Subcutaneous abdominal adipose tissue (tissue), 5 donors: ENCODE measurements at regions not wholly inside any gene's neighbourhood (a gene's known extent, or its start where the extent isn't known, plus 50 kb on each side); places are given as distances from the start of the nearest gene placed in this dataset.
"Not testable (repeated sequence)": the region's sequence is repeated elsewhere in the genome, so short reads cannot be mapped to it uniquely, and the experiment has no call there.

Experiments used
- H3K27ac ChIP-seq: one replicate; pipeline ENCODE4 v1.7.0; 2013; ENCODE audit warnings: low read depth, mild to moderate bottlenecking, inconsistent platforms, low read length, moderate library complexity
- H3K27me3 ChIP-seq, 5 donors: one replicate each; pipeline ENCODE4 v1.7.0; 2013; ENCODE audit warnings: low read length in 5 of 5, inconsistent platforms in 1 of 5; ENCODE audit not compliant: control insufficient read depth in 5 of 5, insufficient read depth in 4 of 5
- H3K36me3 ChIP-seq, 5 donors: one replicate each; pipeline ENCODE4 v1.7.0; 2013; ENCODE audit warnings: low read length in 5 of 5; ENCODE audit not compliant: control insufficient read depth in 5 of 5, insufficient read depth in 5 of 5
- H3K4me1 ChIP-seq, 5 donors: one replicate each; pipeline ENCODE4 v1.7.0; 2013; ENCODE audit warnings: low read length in 5 of 5, mild to moderate bottlenecking in 3 of 5, moderate library complexity in 1 of 5; ENCODE audit not compliant: control insufficient read depth in 5 of 5, insufficient read depth in 5 of 5
- H3K4me3 ChIP-seq, 5 donors: one replicate each; pipeline ENCODE4 v1.7.0; 2013; ENCODE audit warnings: low read length in 5 of 5, low read depth in 1 of 5
- H3K9ac ChIP-seq, 5 donors: one replicate each; pipeline ENCODE4 v1.7.0; 2013; ENCODE audit warnings: low read length in 5 of 5, mild to moderate bottlenecking in 4 of 5, moderate library complexity in 3 of 5
- H3K9me3 ChIP-seq, 5 donors: one replicate each; pipeline ENCODE4 v1.7.0; 2013; ENCODE audit warnings: low read length in 5 of 5; ENCODE audit not compliant: control insufficient read depth in 5 of 5
- donor health status: healthy.
- donor health status: healthy.
- donor health status: healthy.
- donor health status: healthy.
- donor health status: healthy.

DNA sequence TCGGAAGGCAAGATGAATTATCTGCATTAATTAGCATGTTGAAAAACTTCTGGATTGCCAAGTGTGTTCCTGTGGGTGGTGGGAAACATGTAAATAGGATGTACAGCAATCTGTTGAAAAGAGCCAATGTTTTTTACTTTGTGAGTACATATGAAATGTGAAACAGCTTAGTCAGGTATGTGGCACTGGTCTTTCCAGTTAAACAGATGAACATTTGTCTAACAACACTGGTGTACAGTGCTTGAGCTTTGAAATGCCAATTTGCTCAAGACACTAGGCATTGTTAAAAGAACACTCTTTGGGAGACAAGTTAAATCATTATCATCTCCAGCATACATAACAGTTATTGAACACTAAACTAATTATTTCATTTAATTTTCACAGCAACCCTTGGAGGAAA is 107.3 kb upstream of the SLC24A2 start:
- Histone ChIP-seq H3K9ac (no peak overlapping the region), H3K27ac (no peak overlapping the region), H3K4me1 (no peaks in the 10 kb centered on the region), H3K4me3 (no peak overlapping the region), H3K27me3 (no peaks in the 10 kb centered on the region), H3K36me3 (no peaks in the 10 kb centered on the region), H3K9me3 (no peaks in the 10 kb centered on the region)

DNA sequence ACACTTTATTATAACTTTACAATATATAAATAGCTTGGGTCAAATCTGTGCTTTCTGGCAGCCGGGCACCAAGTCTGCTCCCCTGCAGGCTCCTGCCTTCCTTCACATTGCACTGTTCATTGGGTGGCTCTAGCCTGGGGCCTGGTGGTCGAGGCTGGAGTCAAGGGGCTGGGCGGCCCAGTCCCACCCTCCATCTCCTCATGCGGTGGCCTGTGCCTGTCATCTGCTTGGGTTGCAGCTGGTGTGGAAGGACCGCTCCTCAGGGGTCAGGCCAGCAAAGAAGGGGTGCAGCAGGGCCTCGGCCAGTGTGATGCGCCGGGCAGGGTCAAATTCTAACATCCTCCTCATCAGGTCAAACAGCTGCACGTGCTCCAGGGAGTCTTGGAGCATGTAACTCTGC is 106.7 kb upstream of the SLC24A2 start:
- not testable (repeated sequence) for H3K9me3 ChIP-seq, H3K9ac ChIP-seq, H3K4me3 ChIP-seq, H3K27ac ChIP-seq, H3K4me1 ChIP-seq, H3K36me3 ChIP-seq, H3K27me3 ChIP-seq

DNA sequence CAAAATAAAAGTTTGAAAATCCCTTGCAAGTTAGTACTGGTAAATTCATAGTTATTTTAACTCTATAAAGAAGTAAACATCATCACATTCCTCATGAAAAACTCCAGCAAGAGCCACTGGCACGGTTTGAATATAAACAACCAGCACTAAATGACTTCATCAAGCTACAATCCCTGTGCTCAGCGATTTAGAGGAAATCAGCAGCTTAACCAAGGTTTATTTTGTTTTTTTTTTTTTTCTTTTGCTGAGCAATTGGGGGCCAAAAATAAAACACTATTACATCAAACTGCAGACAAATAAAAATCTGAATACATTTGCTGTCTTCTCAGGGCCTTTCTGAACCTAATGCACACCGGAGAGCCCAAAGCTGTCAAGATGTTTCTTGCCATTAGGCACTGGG is 106.2 kb upstream of the SLC24A2 start:
- Histone ChIP-seq H3K4me1 (no peaks in the 10 kb centered on the region), H3K36me3 (no peaks in the 10 kb centered on the region), H3K27ac (no peak overlapping the region), H3K9ac (no peak overlapping the region), H3K4me3 (no peak overlapping the region), H3K27me3 (no peaks in the 10 kb centered on the region), H3K9me3 (no peaks in the 10 kb centered on the region)

DNA sequence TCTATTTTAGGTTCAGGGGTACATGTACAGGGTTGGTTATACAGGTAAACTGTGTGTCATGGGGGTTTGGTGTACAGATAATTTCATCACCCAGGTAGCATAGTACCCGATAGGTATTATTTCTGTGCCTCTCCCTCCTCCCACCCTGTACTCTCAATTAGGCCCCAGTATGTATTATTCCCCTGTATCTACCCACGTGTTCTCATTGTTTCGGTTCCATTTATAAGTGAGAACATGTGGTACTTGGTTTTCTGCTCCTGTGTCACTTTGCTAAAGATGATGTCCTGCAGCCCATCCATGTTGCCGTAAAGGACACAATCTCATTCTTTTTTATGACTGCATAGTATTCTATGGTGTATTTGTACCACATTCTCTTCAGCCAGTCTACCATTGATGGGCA is 96.8 kb upstream of the SLC24A2 start:
- Histone ChIP-seq H3K9ac (no peak overlapping the region), H3K4me3 (no peak overlapping the region), H3K9me3 (peaks cover 0 to 5% (median 0%) of the 10 kb centered on the region in 5 donors), H3K36me3 (no peaks in the 10 kb centered on the region), H3K4me1 (no peaks in the 10 kb centered on the region), H3K27me3 (no peaks in the 10 kb centered on the region), H3K27ac (no peak overlapping the region)

DNA sequence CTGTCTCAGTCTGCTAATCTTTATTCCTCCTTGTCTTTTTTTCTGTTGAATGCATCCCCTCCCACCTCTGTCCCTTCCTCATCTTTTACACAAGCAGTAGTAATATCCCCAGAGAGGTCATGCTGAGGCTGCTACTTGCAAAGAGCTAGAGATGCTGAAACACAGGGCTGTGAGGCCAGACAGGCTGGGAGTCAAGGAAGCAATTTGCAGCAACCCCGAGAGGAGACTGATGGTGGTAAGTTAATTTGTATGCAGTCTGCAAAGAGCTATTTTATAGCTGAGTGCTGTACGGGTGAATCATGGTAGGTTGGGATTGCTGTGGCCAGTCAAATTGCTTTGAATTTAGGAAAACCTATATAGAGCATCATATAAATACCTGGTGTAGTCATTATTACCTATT is 90.2 kb upstream of the SLC24A2 start:
- Histone ChIP-seq H3K27me3 (no peaks in the 10 kb centered on the region), H3K4me1 (peaks cover 0 to 7% (median 0%) of the 10 kb centered on the region in 5 donors), H3K27ac (no peak overlapping the region), H3K36me3 (no peaks in the 10 kb centered on the region), H3K4me3 (no peak overlapping the region), H3K9me3 (no peaks in the 10 kb centered on the region), H3K9ac (no peak overlapping the region)

DNA sequence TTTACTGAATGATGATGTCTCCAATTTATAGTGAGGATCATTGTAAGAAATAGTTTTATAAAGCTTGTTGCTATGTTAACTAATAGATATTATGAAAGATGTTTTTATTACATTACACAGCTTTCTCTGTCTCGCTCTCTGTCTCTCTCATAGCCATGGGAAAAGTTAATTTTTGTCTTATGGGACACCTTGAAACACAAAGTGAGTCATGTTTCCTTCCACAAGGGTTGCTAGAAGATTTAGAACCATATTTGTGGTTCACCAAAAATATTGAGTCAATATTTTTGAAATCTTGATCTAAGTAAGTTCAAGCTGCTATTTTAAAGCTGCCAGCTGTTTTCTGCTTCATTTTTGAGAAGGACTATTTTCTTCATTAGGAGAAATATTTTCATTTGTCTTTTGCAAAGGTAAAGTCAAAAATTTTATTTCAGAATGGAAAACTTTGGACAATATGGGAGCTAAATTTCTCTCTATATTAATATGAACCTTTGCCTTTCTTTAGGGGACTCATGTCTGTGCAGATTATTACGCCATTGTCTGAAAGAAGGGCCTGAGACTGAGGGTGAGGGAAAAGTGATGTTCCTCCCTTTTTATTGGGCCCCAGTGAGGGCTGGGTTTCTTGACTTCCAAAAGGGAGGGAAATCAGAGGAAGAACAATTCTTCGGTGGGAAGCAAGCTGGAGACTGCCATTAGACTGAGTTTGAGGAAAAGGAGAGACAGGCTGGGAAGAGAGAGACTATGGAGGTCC is 87.9 kb upstream of the SLC24A2 start:
- Histone ChIP-seq H3K27me3 (no peaks in the 10 kb centered on the region), H3K4me3 (no peak overlapping the region), H3K9me3 (peaks cover 0 to 6% (median 0%) of the 10 kb centered on the region in 5 donors), H3K4me1 (peaks cover 0 to 7% (median 0%) of the 10 kb centered on the region in 5 donors), H3K36me3 (no peaks in the 10 kb centered on the region), H3K9ac (no peak overlapping the region), H3K27ac (no peak overlapping the region)

DNA sequence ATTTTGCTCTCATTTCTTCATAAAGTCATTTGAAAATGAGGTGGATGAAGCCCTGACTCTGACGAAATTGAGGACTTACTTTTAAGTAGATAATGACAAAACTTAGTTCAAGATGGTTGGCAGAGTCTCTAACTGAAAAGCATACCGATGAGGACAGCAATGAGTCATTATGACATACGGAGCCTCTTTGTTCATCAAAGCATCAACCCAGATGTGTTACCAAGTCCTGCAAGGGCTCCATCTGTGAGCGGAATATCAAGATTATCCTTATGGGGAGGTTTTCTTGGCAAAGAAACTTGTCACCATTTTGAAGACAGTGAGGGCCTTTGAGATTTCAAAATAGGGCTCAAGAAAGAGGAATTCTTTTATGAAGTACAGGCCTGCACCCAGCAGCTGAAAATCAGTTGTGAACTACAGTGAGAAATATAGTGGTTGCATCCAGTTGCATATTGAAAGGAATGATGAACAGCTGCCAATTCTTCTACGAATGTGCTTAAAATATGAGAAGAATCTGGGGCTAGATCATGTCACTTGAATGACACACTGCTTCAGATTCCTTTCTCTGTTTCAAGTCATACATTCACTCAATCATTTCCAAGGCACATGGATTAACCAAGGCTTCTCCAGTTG is 86.6 kb upstream of the SLC24A2 start:
- no peaks in the 10 kb centered on the region for H3K36me3 ChIP-seq
- H3K4me1 ChIP-seq = peaks cover 0 to 7% (median 0%) of the 10 kb centered on the region in 5 donors
- peaks cover 0 to 6% (median 0%) of the 10 kb centered on the region in 5 donors for H3K9me3 ChIP-seq
- no peaks in the 10 kb centered on the region for H3K27me3 ChIP-seq
- H3K27ac ChIP-seq = no peak overlapping the region
- H3K4me3 ChIP-seq = no peak overlapping the region
- H3K9ac ChIP-seq = no peak overlapping the region

DNA sequence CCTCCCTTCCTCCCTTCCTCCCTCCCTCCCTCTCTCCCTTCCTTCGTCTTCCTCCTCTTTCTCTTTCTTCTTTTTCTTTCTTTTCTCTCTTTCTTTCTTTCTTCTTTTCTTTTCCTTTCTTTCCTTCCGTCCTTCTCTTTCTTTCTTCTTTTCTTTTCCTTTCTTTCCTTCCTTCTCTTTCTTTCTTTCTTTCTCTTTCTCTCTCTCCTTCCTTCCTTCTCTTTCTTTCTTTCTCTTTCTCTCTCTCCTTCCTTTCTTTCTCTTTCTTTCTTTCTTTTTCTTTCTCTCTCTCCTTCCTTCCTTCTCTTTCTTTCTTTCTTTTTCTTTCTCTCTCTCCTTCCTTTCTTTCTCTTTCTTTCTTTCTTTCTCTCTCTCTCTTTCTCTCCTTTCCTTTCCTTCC is 84.4 kb upstream of the SLC24A2 start:
- H3K27me3 ChIP-seq, H3K36me3 ChIP-seq, H3K27ac ChIP-seq, H3K4me1 ChIP-seq, H3K9ac ChIP-seq, H3K4me3 ChIP-seq, H3K9me3 ChIP-seq: not testable (repeated sequence)

DNA sequence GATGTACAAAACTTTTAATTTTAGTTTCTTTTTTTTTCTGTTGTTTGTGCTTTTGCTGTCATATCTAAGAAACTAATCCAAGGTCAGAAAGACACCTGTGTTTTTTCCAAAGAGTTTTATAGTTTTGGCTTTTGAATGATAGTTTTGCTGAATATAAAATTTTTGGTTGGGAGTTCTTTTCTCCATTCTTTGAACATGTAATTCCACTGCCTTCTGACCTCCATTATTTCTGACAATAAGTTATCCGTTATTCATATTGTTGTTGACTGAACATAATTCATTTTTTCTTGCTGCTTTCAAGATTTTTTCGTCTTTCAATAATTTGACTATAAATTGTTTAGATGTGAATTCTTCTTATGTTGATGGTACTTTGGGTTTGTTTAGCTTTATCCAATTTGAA is 82.2 kb upstream of the SLC24A2 start:
- Histone ChIP-seq H3K4me3 (no peak overlapping the region), H3K9ac (no peak overlapping the region), H3K27ac (no peak overlapping the region), H3K36me3 (no peaks in the 10 kb centered on the region), H3K9me3 (peaks cover 0 to 9% (median 0%) of the 10 kb centered on the region in 5 donors), H3K4me1 (peaks cover 0 to 2% (median 0%) of the 10 kb centered on the region in 5 donors), H3K27me3 (no peaks in the 10 kb centered on the region)

DNA sequence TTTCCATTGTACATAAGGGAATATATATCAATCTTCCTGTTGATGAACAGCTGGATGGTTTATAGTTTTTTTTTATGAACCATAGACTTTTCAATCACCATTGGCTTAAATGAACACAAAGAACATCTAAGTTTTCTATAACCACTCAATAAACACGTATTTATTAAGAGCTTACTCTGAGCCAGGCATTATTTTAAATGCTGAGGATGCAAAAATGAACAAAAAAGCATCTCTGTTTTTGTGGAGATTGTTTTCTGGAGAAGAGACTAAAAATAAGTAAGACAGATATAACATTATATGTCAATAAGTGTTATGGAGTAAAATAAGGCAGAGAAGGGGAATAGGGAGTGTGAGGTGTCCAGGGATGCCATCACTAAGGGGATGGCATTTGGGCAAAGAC is 52.1 kb upstream of the SLC24A2 start:
- no peak overlapping the region for H3K9ac ChIP-seq
- no peaks in the 10 kb centered on the region for H3K36me3 ChIP-seq
- H3K27me3 ChIP-seq = no peaks in the 10 kb centered on the region
- no peaks in the 10 kb centered on the region for H3K4me1 ChIP-seq
- H3K4me3 ChIP-seq = no peak overlapping the region
- no peak overlapping the region for H3K27ac ChIP-seq
- H3K9me3 ChIP-seq = no peaks in the 10 kb centered on the region
